ENCODE measurements at regions not wholly inside any gene's neighbourhood (a gene's known extent, or its start where the extent isn't known, plus 50 kb on each side); places are given as distances from the start of the nearest gene placed in this dataset.

- DNase-seq (ENCODE audit: low spot score), result no peak
- peaks cover 4% of the 10 kb centered on the region for H3K4me1 Mint-ChIP-seq (ENCODE audit: unreplicated experiment)
- no peak for TF ChIP-seq CTCF (IDR thresholded peaks at IDR 0.05; ENCODE audit: unreplicated experiment)
These were observed 1101.7 kb upstream of the INTU start for GRCh38 chr4:126530996-126531585.

GRCh38 chr4:126532527-126532926, 1100.2 kb upstream of the INTU start:
- H3K36me3 Mint-ChIP-seq (ENCODE audit: low read depth, unreplicated experiment), result no peaks in the 10 kb centered on the region
- DNase-seq (ENCODE audit: low spot score), result no peak
- no peak overlapping the region for H3K4me3 Mint-ChIP-seq (ENCODE audit: unreplicated experiment)
- no peaks in the 10 kb centered on the region for H3K27me3 Mint-ChIP-seq (ENCODE audit: unreplicated experiment)
- H3K4me1 Mint-ChIP-seq (ENCODE audit: unreplicated experiment), result peaks cover 4% of the 10 kb centered on the region
- no peak for TF ChIP-seq CTCF (IDR thresholded peaks at IDR 0.05; ENCODE audit: unreplicated experiment)
- H3K9me3 Mint-ChIP-seq (ENCODE audit: unreplicated experiment), result no peaks in the 10 kb centered on the region
- H3K27ac Mint-ChIP-seq (ENCODE audit: unreplicated experiment), result no peak overlapping the region

More at GRCh38 chr4:126530996-126531585, 1101.7 kb upstream of the INTU start:
- Mint-ChIP-seq H3K27ac (ENCODE audit: unreplicated experiment) (no peak overlapping the region), H3K27me3 (ENCODE audit: unreplicated experiment) (no peaks in the 10 kb centered on the region), H3K36me3 (ENCODE audit: low read depth, unreplicated experiment) (no peaks in the 10 kb centered on the region), H3K9me3 (ENCODE audit: unreplicated experiment) (no peaks in the 10 kb centered on the region), H3K4me3 (ENCODE audit: unreplicated experiment) (no peak overlapping the region)

GRCh38 chr4:126533146-126533805, 1099.5 kb upstream of the INTU start:
- Mint-ChIP-seq H3K27ac (ENCODE audit: unreplicated experiment) (no peak overlapping the region), H3K4me3 (ENCODE audit: unreplicated experiment) (no peak overlapping the region)

GRCh38 chr4:126539771-126540170, 1093.0 kb upstream of the INTU start:
- H3K27me3 Mint-ChIP-seq (ENCODE audit: unreplicated experiment), result peaks cover 3% of the 10 kb centered on the region
- DNase-seq (ENCODE audit: low spot score), result no peak
- H3K9me3 Mint-ChIP-seq (ENCODE audit: unreplicated experiment), result no peaks in the 10 kb centered on the region
- peaks cover 11% of the 10 kb centered on the region for H3K4me1 Mint-ChIP-seq (ENCODE audit: unreplicated experiment)
- H3K36me3 Mint-ChIP-seq (ENCODE audit: low read depth, unreplicated experiment), result no peaks in the 10 kb centered on the region
- H3K4me3 Mint-ChIP-seq (ENCODE audit: unreplicated experiment), result no peak overlapping the region
- no peak for TF ChIP-seq CTCF (IDR thresholded peaks at IDR 0.05; ENCODE audit: unreplicated experiment)
- H3K27ac Mint-ChIP-seq (ENCODE audit: unreplicated experiment), result no peak overlapping the region

More at GRCh38 chr4:126533146-126533805, 1099.5 kb upstream of the INTU start:
- H3K9me3 Mint-ChIP-seq (ENCODE audit: unreplicated experiment), result no peaks in the 10 kb centered on the region
- DNase-seq (ENCODE audit: low spot score), result no peak
- no peaks in the 10 kb centered on the region for H3K27me3 Mint-ChIP-seq (ENCODE audit: unreplicated experiment)
- peaks cover 4% of the 10 kb centered on the region for H3K4me1 Mint-ChIP-seq (ENCODE audit: unreplicated experiment)
- no peaks in the 10 kb centered on the region for H3K36me3 Mint-ChIP-seq (ENCODE audit: low read depth, unreplicated experiment)
- no peak for TF ChIP-seq CTCF (IDR thresholded peaks at IDR 0.05; ENCODE audit: unreplicated experiment)

- Mint-ChIP-seq H3K36me3 (ENCODE audit: low read depth, unreplicated experiment) (no peaks in the 10 kb centered on the region), H3K9me3 (ENCODE audit: unreplicated experiment) (no peaks in the 10 kb centered on the region), H3K27me3 (ENCODE audit: unreplicated experiment) (peaks cover 3% of the 10 kb centered on the region), H3K4me1 (ENCODE audit: unreplicated experiment) (peaks cover 7% of the 10 kb centered on the region), H3K27ac (ENCODE audit: unreplicated experiment) (no peak overlapping the region), H3K4me3 (ENCODE audit: unreplicated experiment) (no peak overlapping the region)
- DNase-seq (ENCODE audit: low spot score), result no peak
- no peak for TF ChIP-seq CTCF (IDR thresholded peaks at IDR 0.05; ENCODE audit: unreplicated experiment)
These were observed 1090.9 kb upstream of the INTU start for GRCh38 chr4:126541820-126542219.
